ENCODE measurements at regions not wholly inside any gene's neighbourhood (a gene's known extent, or its start where the extent isn't known, plus 50 kb on each side); places are given as distances from the start of the nearest gene placed in this dataset.

DNA sequence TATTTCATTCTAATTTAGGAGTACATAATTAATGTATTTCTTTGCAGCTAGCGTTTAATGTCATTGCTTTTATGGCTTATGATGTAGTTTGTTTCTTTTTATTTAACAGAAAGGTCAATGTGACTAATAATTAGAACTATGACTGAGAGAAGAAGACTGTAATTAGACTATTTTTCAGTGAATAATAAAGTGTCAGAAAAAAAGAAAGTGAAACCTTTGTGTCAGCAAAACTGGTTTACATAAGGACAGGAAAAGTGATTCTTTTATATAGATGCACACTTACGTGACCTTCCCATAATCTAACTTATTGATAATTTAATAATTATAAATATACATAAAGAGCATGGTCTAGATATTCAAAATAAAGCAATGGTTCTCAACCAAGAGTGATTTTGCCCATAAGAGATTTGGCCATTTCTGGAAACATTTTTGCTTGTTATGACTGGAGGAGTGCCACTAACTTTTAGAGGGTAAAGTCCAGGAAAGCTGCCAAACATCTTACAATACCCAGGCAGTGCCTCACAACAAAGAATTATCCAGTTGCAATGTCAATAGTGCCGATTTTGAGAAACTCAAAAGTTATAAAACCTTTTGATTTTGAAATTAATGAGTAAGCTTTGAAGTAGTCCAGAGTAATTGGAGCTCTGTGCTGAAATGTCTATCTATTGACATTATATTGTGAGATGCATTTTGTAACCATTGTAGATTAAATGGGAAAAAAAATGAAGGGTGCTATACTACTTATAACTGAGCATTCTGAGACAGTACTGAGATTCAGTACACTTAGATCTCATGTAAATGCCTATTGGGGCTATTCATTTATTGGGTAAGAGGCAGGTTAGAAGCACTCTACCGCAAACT lies 227.1 kb downstream of the C12orf50 start:
- H3K27ac ChIP-seq, result no peak overlapping the region
- no peak for DNase-seq
- H3K27me3 ChIP-seq (replicated peaks in 1 of 7), result no peaks in the 10 kb centered on the region
- no peak overlapping the region for H3K4me3 ChIP-seq
- no peaks in the 10 kb centered on the region for H3K9me3 ChIP-seq
- H3K4me1 ChIP-seq, result peaks cover 0 to 5% (median 0%) of the 10 kb centered on the region in 6 donors
- intact Hi-C loops (cut with DNase I; ENCODE audit: low total_unique reads), result no loop called here
- WGBS, 5 donors, result 46 to 72% (median 57%) methylated on average over 4 of the region's 4 CpGs
- TF ChIP-seq POLR2AphosphoS5 (IDR thresholded peaks at IDR 0.05) (no peak), POLR2A (IDR thresholded peaks at IDR 0.05) (no peak), CTCF (IDR thresholded peaks at IDR 0.05 in 8 of 11, conservative IDR thresholded peaks at IDR 0.05 in 3 of 11) (no peak)
- H3K36me3 ChIP-seq, result no peaks in the 10 kb centered on the region

GRCh38 chr12:87796961-87797516 lies 232.2 kb downstream of the C12orf50 start:
- Histone ChIP-seq H3K4me1 (peaks cover 0 to 5% (median 0%) of the 10 kb centered on the region in 6 donors), H3K27ac (no peak overlapping the region), H3K36me3 (no peaks in the 10 kb centered on the region), H3K9me3 (no peaks in the 10 kb centered on the region), H3K4me3 (no peak overlapping the region), H3K27me3 (replicated peaks in 1 of 7) (no peaks in the 10 kb centered on the region)
- intact Hi-C loops (cut with DNase I; ENCODE audit: low total_unique reads), result no loop called here
- TF ChIP-seq CTCF (IDR thresholded peaks at IDR 0.05 in 8 of 11, conservative IDR thresholded peaks at IDR 0.05 in 3 of 11) (no peak), POLR2A (IDR thresholded peaks at IDR 0.05) (no peak), POLR2AphosphoS5 (IDR thresholded peaks at IDR 0.05) (no peak)
- DNase-seq, result no peak
- 27 to 52% (median 41%) methylated on average over 1 of the region's 1 CpG for WGBS, 5 donors

DNA sequence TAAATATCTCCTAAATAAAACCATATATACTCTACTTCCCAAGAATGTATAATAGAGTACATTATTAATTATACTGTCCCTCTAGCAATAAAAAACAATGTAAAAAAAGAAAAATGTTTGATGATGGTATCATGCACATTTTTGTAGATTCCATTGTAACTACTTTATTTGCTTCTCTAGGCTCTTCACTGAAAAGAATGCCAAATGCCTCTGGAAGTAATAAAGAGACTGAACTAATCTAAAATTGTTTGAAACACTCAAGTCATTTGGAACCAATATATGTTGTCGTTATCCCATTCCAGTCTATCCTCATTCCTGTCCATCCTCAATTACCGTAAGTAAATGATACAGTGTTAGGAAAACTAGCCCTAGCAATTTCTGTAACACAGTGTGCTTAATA lies 233.6 kb downstream of the C12orf50 start:
- Histone ChIP-seq H3K27ac (no peak overlapping the region), H3K4me1 (no peaks in the 10 kb centered on the region), H3K4me3 (no peak overlapping the region), H3K27me3 (replicated peaks in 1 of 7) (no peaks in the 10 kb centered on the region), H3K9me3 (no peaks in the 10 kb centered on the region), H3K36me3 (no peaks in the 10 kb centered on the region)
- no peak for TF ChIP-seq POLR2A (IDR thresholded peaks at IDR 0.05)
- WGBS, 5 donors, result 43 to 86% (median 62%) methylated on average over 2 of the region's 2 CpGs
- no peak for DNase-seq
- intact Hi-C loops (cut with DNase I; ENCODE audit: low total_unique reads), result no loop called here

- H3K4me1 ChIP-seq, result no peaks in the 10 kb centered on the region
- no peak overlapping the region for H3K27ac ChIP-seq
- H3K27me3 ChIP-seq (replicated peaks in 1 of 7), result no peaks in the 10 kb centered on the region
- H3K36me3 ChIP-seq, result no peaks in the 10 kb centered on the region
- WGBS, 5 donors, result 37 to 63% (median 53%) methylated on average over 1 of the region's 1 CpG
- H3K9me3 ChIP-seq, result no peaks in the 10 kb centered on the region
- TF ChIP-seq CTCF (IDR thresholded peaks at IDR 0.05 in 8 of 11, conservative IDR thresholded peaks at IDR 0.05 in 3 of 11) (no peak), POLR2AphosphoS5 (IDR thresholded peaks at IDR 0.05) (no peak), POLR2A (IDR thresholded peaks at IDR 0.05) (no peak)
- intact Hi-C loops (cut with DNase I; ENCODE audit: low total_unique reads), result no loop called here
- no peak overlapping the region for H3K4me3 ChIP-seq
- DNase-seq, result no peak
These were observed 234.3 kb downstream of the C12orf50 start for GRCh38 chr12:87794854-87795253.
